ENCODE measurements at regions not wholly inside any gene's neighbourhood (a gene's known extent, or its start where the extent isn't known, plus 50 kb on each side); places are given as distances from the start of the nearest gene placed in this dataset.

DNA sequence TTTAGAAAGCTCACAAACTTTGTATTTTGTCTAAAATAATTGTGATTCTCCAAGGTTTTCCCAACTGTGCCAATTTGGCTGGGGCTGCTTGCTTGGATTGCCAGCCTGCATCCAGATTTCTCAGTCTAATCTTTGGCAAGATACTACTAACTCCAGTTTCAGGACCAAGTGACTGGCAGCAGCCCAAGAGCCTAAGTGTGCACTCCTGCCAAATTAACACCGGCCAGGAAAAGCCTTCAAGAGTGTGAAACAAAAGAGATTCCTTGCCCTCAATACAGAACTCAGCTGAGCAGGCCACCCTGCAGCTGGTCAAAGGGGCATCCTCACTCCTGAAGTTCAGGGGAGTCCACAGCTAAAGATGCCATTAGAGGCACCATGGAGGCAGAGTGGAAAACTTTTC lies 589.0 kb upstream of the ACVR2A start (continued):
- TF ChIP-seq EGR1 (IDR thresholded peaks at IDR 0.05; ENCODE audit: low read depth) = no peak
- TF ChIP-seq, protein P1, sequence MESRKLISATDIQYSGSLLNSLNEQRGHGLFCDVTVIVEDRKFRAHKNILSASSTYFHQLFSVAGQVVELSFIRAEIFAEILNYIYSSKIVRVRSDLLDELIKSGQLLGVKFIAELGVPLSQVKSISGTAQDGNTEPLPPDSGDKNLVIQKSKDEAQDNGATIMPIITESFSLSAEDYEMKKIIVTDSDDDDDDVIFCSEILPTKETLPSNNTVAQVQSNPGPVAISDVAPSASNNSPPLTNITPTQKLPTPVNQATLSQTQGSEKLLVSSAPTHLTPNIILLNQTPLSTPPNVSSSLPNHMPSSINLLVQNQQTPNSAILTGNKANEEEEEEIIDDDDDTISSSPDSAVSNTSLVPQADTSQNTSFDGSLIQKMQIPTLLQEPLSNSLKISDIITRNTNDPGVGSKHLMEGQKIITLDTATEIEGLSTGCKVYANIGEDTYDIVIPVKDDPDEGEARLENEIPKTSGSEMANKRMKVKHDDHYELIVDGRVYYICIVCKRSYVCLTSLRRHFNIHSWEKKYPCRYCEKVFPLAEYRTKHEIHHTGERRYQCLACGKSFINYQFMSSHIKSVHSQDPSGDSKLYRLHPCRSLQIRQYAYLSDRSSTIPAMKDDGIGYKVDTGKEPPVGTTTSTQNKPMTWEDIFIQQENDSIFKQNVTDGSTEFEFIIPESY (IDR thresholded peaks at IDR 0.05; ENCODE audit: extremely low read depth, insufficient replicate concordance, low read length) = no peak
- TF ChIP-seq, protein P2, sequence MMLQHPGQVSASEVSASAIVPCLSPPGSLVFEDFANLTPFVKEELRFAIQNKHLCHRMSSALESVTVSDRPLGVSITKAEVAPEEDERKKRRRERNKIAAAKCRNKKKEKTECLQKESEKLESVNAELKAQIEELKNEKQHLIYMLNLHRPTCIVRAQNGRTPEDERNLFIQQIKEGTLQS (IDR thresholded peaks at IDR 0.05) = no peak

DNA sequence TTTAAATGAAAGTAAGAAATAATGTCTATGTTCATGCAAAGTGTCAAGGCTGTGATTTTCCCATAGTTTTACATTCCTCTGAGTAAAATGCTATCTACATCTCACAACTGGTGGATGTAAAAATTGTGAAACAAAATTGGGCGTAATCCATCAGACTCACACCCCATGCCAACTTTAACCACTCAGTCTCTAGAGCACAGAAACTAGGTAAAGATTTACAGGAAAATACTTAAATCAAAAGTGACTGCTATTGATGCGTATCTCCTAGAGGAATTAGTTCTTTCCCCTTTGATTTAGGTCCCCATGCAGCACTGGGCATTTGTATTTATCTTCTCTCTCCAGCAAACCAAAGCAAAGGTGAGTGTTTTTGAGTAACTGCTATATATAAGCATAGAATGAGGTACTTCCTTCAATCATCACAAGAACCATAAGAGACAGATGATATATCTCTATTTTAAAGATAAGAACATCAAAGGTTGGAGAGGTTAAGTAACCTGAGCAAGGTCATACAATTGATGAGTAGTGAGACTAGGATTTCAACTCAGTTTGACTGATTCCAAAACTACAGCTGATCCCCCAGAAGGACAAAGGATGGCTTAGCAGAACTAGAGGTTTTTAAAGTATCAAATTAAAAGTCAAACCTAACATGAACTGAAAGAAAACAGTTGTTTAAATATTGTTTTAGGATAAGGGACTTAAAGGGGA lies 594.0 kb upstream of the ACVR2A start:
- no peak overlapping the region for H3K4me2 ChIP-seq (ENCODE audit: low read length)
- POLR2A ChIA-PET = no interaction called here

More for the DNA sequence above, 594.0 kb upstream of the ACVR2A start:
- Histone ChIP-seq H3K9me2 (ENCODE audit: insufficient read depth) (no peaks in the 10 kb centered on the region), H3K36me3 (ENCODE audit: control insufficient read depth in 1 of 2, insufficient read depth in 2 of 2, low read length in 2 of 2) (no peaks in the 10 kb centered on the region), H3K4me1 (ENCODE audit: control insufficient read depth in 1 of 2, insufficient read depth in 2 of 2, low read length in 2 of 2) (no peaks in the 10 kb centered on the region), H3K9ac (ENCODE audit: low read length) (no peak overlapping the region), H2AFZ (ENCODE audit: low read depth, low read length, poor library complexity, severe bottlenecking) (no peak overlapping the region), H3K27ac (ENCODE audit: low read depth, low read length) (no peak overlapping the region), H3K9me3 (ENCODE audit: control insufficient read depth in 1 of 2, insufficient read depth in 1 of 2, low read depth in 1 of 2, low read length in 2 of 2) (0 out of 4 replicates have a peak, but pooled peaks cover 0 to 3% of the 10 kb centered on the region in 2 experiments), H4K20me1 (ENCODE audit: insufficient read depth) (no peaks in the 10 kb centered on the region; the same call in 1 of the 2 replicates), H3K79me2 (ENCODE audit: insufficient read depth, low read length) (no peaks in the 10 kb centered on the region), H3K27me3 (ENCODE audit: insufficient read depth, low read length) (no peaks in the 10 kb centered on the region), H3K4me3 (replicated peaks in 1 of 2; ENCODE audit: low read depth in 1 of 2, low read length in 2 of 2) (no peak overlapping the region)
- no TSS peak for BruUV-seq (replicated peaks)
- TF ChIP-seq CEBPB (IDR thresholded peaks at IDR 0.05; ENCODE audit: low read depth) (no peak), SRF (IDR thresholded peaks at IDR 0.05; ENCODE audit: low read depth) (no peak), EZH2 (IDR thresholded peaks at IDR 0.05) (no peak), POLR2A (IDR thresholded peaks at IDR 0.05; ENCODE audit: borderline replicate concordance, extremely low read depth, insufficient read depth, insufficient read length) (no peak), ZNF274 (IDR thresholded peaks at IDR 0.05; ENCODE audit: low read depth, low read length) (no peak), ZFX (IDR thresholded peaks at IDR 0.05) (no peak), YY1 (IDR thresholded peaks at IDR 0.05; ENCODE audit: extremely low read depth, insufficient replicate concordance, low read depth, low read length) (no peak), RAD21 (IDR thresholded peaks at IDR 0.05; ENCODE audit: low read depth) (no peak), CBX3 (IDR thresholded peaks at IDR 0.05; ENCODE audit: low read depth) (no peak), SIN3A (IDR thresholded peaks at IDR 0.05; ENCODE audit: low read depth) (no peak), EGR1 (IDR thresholded peaks at IDR 0.05; ENCODE audit: low read depth) (no peak), FOSL1 (IDR thresholded peaks at IDR 0.05; ENCODE audit: low read depth) (no peak), POLR2AphosphoS5 (IDR thresholded peaks at IDR 0.05; ENCODE audit: low read depth, low read length) (no peak), TCF7L2 (IDR thresholded peaks at IDR 0.05; ENCODE audit: borderline replicate concordance, extremely low read depth, insufficient read depth, insufficient read length) (no peak), SP1 (IDR thresholded peaks at IDR 0.05; ENCODE audit: low read depth) (no peak), JUND (IDR thresholded peaks at IDR 0.05) (no peak)
- TF ChIP-seq, protein P2 (IDR thresholded peaks at IDR 0.05) = no peak
- TF ChIP-seq, protein P3, sequence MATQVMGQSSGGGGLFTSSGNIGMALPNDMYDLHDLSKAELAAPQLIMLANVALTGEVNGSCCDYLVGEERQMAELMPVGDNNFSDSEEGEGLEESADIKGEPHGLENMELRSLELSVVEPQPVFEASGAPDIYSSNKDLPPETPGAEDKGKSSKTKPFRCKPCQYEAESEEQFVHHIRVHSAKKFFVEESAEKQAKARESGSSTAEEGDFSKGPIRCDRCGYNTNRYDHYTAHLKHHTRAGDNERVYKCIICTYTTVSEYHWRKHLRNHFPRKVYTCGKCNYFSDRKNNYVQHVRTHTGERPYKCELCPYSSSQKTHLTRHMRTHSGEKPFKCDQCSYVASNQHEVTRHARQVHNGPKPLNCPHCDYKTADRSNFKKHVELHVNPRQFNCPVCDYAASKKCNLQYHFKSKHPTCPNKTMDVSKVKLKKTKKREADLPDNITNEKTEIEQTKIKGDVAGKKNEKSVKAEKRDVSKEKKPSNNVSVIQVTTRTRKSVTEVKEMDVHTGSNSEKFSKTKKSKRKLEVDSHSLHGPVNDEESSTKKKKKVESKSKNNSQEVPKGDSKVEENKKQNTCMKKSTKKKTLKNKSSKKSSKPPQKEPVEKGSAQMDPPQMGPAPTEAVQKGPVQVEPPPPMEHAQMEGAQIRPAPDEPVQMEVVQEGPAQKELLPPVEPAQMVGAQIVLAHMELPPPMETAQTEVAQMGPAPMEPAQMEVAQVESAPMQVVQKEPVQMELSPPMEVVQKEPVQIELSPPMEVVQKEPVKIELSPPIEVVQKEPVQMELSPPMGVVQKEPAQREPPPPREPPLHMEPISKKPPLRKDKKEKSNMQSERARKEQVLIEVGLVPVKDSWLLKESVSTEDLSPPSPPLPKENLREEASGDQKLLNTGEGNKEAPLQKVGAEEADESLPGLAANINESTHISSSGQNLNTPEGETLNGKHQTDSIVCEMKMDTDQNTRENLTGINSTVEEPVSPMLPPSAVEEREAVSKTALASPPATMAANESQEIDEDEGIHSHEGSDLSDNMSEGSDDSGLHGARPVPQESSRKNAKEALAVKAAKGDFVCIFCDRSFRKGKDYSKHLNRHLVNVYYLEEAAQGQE (IDR thresholded peaks at IDR 0.05; ENCODE audit: low read depth) = no peak
- TF ChIP-seq, protein P4, sequence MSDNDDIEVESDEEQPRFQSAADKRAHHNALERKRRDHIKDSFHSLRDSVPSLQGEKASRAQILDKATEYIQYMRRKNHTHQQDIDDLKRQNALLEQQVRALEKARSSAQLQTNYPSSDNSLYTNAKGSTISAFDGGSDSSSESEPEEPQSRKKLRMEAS (IDR thresholded peaks at IDR 0.05) = no peak
- RAD21 ChIA-PET (ENCODE audit: low non-redundant PET in 1 of 2, low total read pairs in 2 of 2, uncharacterized antibody in 2 of 2, unreplicated experiment in 2 of 2) = no interaction called here
- DNase-seq (ENCODE audit: low read depth, low spot score) = no peak
- ATAC-seq = no peak
- CTCF ChIA-PET = no interaction called here
- intact Hi-C loops (cut with micrococcal nuclease) = no loop called here
